ENCODE measurements at regions not wholly inside any gene's neighbourhood (a gene's known extent, or its start where the extent isn't known, plus 50 kb on each side); places are given as distances from the start of the nearest gene placed in this dataset.
A peak's percentile ranks its signal among the peaks of the same experiment; 100 is the strongest.
"Not testable (repeated sequence)": the region's sequence is repeated elsewhere in the genome, so short reads cannot be mapped to it uniquely, and the experiment has no call there.

GRCh38 chr2:89243114-89243700, 551.7 kb downstream of the RPIA start:
- H3K9ac ChIP-seq (ENCODE audit: insufficient read depth, low read length, poor library complexity, severe bottlenecking); H3K36me3 ChIP-seq (replicated peaks in 1 of 2; ENCODE audit: control insufficient read depth in 1 of 2, insufficient read depth in 2 of 2, low read length in 2 of 2); H4K20me1 ChIP-seq (ENCODE audit: insufficient read depth, low read length); H3K4me3 Mint-ChIP-seq; H3K27me3 Mint-ChIP-seq (ENCODE audit: low read depth in 3 of 3); H3K4me1 ChIP-seq (ENCODE audit: control insufficient read depth in 1 of 2, insufficient read depth in 2 of 2, low read length in 2 of 2); intact Hi-C loops (cut with micrococcal nuclease); H3K4me2 ChIP-seq (replicated peaks; ENCODE audit: extremely low read depth, low read length, poor library complexity, severe bottlenecking); DNase-seq; H3K27ac ChIP-seq (ENCODE audit: low read depth in 1 of 2, low read length in 2 of 2); H3K9me3 ChIP-seq (replicated peaks in 1 of 2; ENCODE audit: control insufficient read depth in 1 of 2, insufficient read depth in 1 of 2, low read length in 2 of 2); H3K9me3 Mint-ChIP-seq; H3K4me3 ChIP-seq (replicated peaks in 1 of 3; ENCODE audit: low read depth in 2 of 3, low read length in 3 of 3); H2AFZ ChIP-seq (ENCODE audit: insufficient read depth, low read depth, low read length, poor library complexity, severe bottlenecking); H3K79me2 ChIP-seq (ENCODE audit: insufficient read depth, low read length); H3K36me3 Mint-ChIP-seq; H3K27ac Mint-ChIP-seq; H3K27me3 ChIP-seq (ENCODE audit: control insufficient read depth in 2 of 2, insufficient read depth in 2 of 2, low read length in 2 of 2): not testable (repeated sequence)
- H3K4me1 Mint-ChIP-seq = peaks cover 18% of the 10 kb centered on the region
- 70% methylated on average over 1 of the region's 4 CpGs for WGBS (ENCODE audit: insufficient coverage)
- TF ChIP-seq CTCF (IDR thresholded peaks at IDR 0.05) = peak; percentile 63

- H3K27ac ChIP-seq (ENCODE audit: low read depth in 1 of 2, low read length in 2 of 2); H3K27ac Mint-ChIP-seq; H3K27me3 ChIP-seq (ENCODE audit: control insufficient read depth in 2 of 2, insufficient read depth in 2 of 2, low read length in 2 of 2); H3K27me3 Mint-ChIP-seq (ENCODE audit: low read depth in 3 of 3); H3K9me3 Mint-ChIP-seq; H3K9me3 ChIP-seq (replicated peaks in 1 of 2; ENCODE audit: control insufficient read depth in 1 of 2, insufficient read depth in 1 of 2, low read length in 2 of 2); H3K9ac ChIP-seq (ENCODE audit: insufficient read depth, low read length, poor library complexity, severe bottlenecking); H3K79me2 ChIP-seq (ENCODE audit: insufficient read depth, low read length); H3K36me3 ChIP-seq (replicated peaks in 1 of 2; ENCODE audit: control insufficient read depth in 1 of 2, insufficient read depth in 2 of 2, low read length in 2 of 2); H4K20me1 ChIP-seq (ENCODE audit: insufficient read depth, low read length); H3K4me3 ChIP-seq (replicated peaks in 1 of 3; ENCODE audit: low read depth in 2 of 3, low read length in 3 of 3); intact Hi-C loops (cut with micrococcal nuclease); H3K4me3 Mint-ChIP-seq; H3K36me3 Mint-ChIP-seq; DNase-seq; H3K4me2 ChIP-seq (replicated peaks; ENCODE audit: extremely low read depth, low read length, poor library complexity, severe bottlenecking); H2AFZ ChIP-seq (ENCODE audit: insufficient read depth, low read depth, low read length, poor library complexity, severe bottlenecking); H3K4me1 ChIP-seq (ENCODE audit: control insufficient read depth in 1 of 2, insufficient read depth in 2 of 2, low read length in 2 of 2): not testable (repeated sequence)
- H3K4me1 Mint-ChIP-seq = peaks cover 18% of the 10 kb centered on the region
Observed at GRCh38 chr2:89244407-89244806, 552.9 kb downstream of the RPIA start.

GRCh38 chr2:89245478-89245877, 554.0 kb downstream of the RPIA start:
- H3K9me3 Mint-ChIP-seq; H3K79me2 ChIP-seq (ENCODE audit: insufficient read depth, low read length); H3K4me2 ChIP-seq (replicated peaks; ENCODE audit: extremely low read depth, low read length, poor library complexity, severe bottlenecking); H4K20me1 ChIP-seq (ENCODE audit: insufficient read depth, low read length); H3K27me3 ChIP-seq (ENCODE audit: control insufficient read depth in 2 of 2, insufficient read depth in 2 of 2, low read length in 2 of 2); H3K36me3 ChIP-seq (replicated peaks in 1 of 2; ENCODE audit: control insufficient read depth in 1 of 2, insufficient read depth in 2 of 2, low read length in 2 of 2); H3K27ac ChIP-seq (ENCODE audit: low read depth in 1 of 2, low read length in 2 of 2); H3K4me3 Mint-ChIP-seq; H3K9me3 ChIP-seq (replicated peaks in 1 of 2; ENCODE audit: control insufficient read depth in 1 of 2, insufficient read depth in 1 of 2, low read length in 2 of 2); H3K9ac ChIP-seq (ENCODE audit: insufficient read depth, low read length, poor library complexity, severe bottlenecking); H3K27me3 Mint-ChIP-seq (ENCODE audit: low read depth in 3 of 3); H3K4me1 ChIP-seq (ENCODE audit: control insufficient read depth in 1 of 2, insufficient read depth in 2 of 2, low read length in 2 of 2); H2AFZ ChIP-seq (ENCODE audit: insufficient read depth, low read depth, low read length, poor library complexity, severe bottlenecking); H3K4me3 ChIP-seq (replicated peaks in 1 of 3; ENCODE audit: low read depth in 2 of 3, low read length in 3 of 3); H3K36me3 Mint-ChIP-seq; intact Hi-C loops (cut with micrococcal nuclease); DNase-seq: not testable (repeated sequence)
- peaks cover 18% of the 10 kb centered on the region for H3K4me1 Mint-ChIP-seq
- no CpG with 5 or more reads among the region's 1 CpG for WGBS (ENCODE audit: insufficient coverage)
- H3K27ac Mint-ChIP-seq = peak overlapping the region in 1 of 7 donors; percentile 35

- H3K4me3 ChIP-seq (replicated peaks in 1 of 3; ENCODE audit: low read depth in 2 of 3, low read length in 3 of 3); H3K27ac Mint-ChIP-seq; H3K9me3 Mint-ChIP-seq; H2AFZ ChIP-seq (ENCODE audit: insufficient read depth, low read depth, low read length, poor library complexity, severe bottlenecking); H3K27me3 Mint-ChIP-seq (ENCODE audit: low read depth in 3 of 3); H3K27me3 ChIP-seq (ENCODE audit: control insufficient read depth in 2 of 2, insufficient read depth in 2 of 2, low read length in 2 of 2); H3K79me2 ChIP-seq (ENCODE audit: insufficient read depth, low read length); H3K27ac ChIP-seq (ENCODE audit: low read depth in 1 of 2, low read length in 2 of 2); intact Hi-C loops (cut with micrococcal nuclease); H3K9me3 ChIP-seq (replicated peaks in 1 of 2; ENCODE audit: control insufficient read depth in 1 of 2, insufficient read depth in 1 of 2, low read length in 2 of 2); H3K36me3 Mint-ChIP-seq; H3K4me1 ChIP-seq (ENCODE audit: control insufficient read depth in 1 of 2, insufficient read depth in 2 of 2, low read length in 2 of 2); H3K4me2 ChIP-seq (replicated peaks; ENCODE audit: extremely low read depth, low read length, poor library complexity, severe bottlenecking); H3K9ac ChIP-seq (ENCODE audit: insufficient read depth, low read length, poor library complexity, severe bottlenecking); H3K36me3 ChIP-seq (replicated peaks in 1 of 2; ENCODE audit: control insufficient read depth in 1 of 2, insufficient read depth in 2 of 2, low read length in 2 of 2); H4K20me1 ChIP-seq (ENCODE audit: insufficient read depth, low read length); DNase-seq: not testable (repeated sequence)
- H3K4me3 Mint-ChIP-seq = peak overlapping the region in 1 of 2 donors; percentile 35
- WGBS (ENCODE audit: insufficient coverage) = no CpG with 5 or more reads among the region's 4 CpGs
- H3K4me1 Mint-ChIP-seq = peaks cover 18% of the 10 kb centered on the region
Observed at GRCh38 chr2:89246027-89246426, 554.6 kb downstream of the RPIA start.

Measured in CD14-positive monocyte (primary cell).